ENCODE measurements at regions not wholly inside any gene's neighbourhood (a gene's known extent, or its start where the extent isn't known, plus 50 kb on each side); places are given as distances from the start of the nearest gene placed in this dataset.

- TF ChIP-seq POLR2A (IDR thresholded peaks at IDR 0.05; ENCODE audit: low read length) (no peak), GATA1 (IDR thresholded peaks at IDR 0.05; ENCODE audit: low read depth, low read length) (no peak)
These were observed 90.9 kb upstream of the SRD5A3 start for GRCh38 chr4:55255179-55255578.

All from erythroblast (primary cell).